ENCODE measurements at regions not wholly inside any gene's neighbourhood (a gene's known extent, or its start where the extent isn't known, plus 50 kb on each side); places are given as distances from the start of the nearest gene placed in this dataset.
"Not testable (repeated sequence)": the region's sequence is repeated elsewhere in the genome, so short reads cannot be mapped to it uniquely, and the experiment has no call there.

DNA sequence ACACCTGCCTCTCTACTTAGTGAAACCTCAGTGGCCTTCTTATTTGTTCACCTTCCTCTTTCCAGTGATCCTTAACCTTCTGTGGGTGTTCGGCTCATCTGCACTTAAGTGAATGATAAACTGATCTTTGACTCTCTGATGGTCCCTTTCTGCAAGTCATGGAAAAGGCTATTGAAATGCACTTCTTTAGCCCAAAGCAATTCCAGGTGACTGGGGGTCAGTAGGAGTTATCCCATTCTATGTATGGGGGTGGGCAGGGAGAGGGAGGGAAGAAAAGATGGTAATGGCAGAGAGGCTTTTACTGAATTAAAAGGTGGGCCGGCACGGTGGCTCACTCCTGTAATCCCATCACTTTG is 170.8 kb downstream of the RGS9 start:
- DNase-seq (ENCODE audit: low read depth in 3 of 3) = no peak

DNA sequence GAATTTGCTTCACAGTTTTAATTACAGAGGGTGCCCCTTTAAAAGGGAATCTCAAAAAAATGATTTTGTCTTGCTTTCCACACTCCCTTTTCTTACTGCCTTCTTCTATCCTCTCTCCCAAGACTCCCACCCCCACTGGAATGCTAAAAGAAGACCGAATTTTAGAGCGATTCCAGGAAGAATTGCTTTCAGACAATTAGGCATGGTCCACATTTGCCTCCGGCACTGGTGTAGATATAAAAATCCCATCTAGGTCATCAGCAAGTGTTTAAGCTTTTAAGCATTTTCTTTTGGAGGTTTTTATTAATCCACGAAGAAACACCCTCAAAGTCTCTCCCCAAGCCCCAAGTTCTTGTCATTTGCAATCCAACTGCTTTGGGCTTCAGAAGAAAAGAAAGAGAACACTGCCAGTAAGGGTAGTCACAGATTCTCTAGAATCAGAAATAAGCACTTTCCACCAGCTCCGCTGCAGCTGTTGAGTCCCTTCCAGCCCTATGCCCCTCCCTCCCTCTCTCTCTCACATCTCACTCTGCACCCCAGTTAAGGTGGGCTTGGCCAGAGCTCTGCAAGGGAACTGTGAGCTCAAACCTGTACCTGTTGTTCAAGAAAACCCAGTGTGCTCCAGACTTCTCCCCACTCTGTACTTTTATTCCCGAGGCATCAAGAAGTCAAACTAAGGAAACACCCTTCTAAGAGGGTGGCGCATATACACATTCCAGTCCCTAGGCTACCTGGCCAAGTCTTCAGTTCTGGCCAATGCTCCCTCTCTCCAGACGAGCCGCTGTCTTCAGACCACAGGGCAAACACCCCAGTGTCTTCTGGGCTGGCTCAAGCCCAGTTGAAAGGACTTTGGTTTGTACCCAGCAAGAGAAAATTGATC is 170.2 kb downstream of the RGS9 start:
- DNase-seq (ENCODE audit: low read depth in 3 of 3) = no peak

DNA sequence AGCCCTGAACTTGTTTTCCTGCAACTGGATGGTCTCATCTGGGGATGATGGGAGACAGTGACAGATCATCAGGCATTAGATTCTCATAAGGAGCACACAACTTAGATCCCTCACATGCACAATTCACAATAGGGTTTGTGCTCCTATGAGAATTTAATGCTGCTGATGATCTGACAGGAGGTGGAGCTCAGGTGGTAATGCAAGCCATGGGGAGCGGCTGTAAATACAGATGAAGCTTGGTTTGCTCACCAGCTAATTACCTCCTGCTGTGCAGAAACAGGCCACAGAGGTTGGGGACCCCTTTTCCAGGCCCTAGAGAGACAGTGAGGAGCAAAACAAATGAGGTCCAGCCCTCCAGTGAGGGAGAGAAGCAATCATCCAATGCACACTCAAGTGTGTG is 168.6 kb downstream of the RGS9 start:
- DNase-seq (ENCODE audit: low read depth in 3 of 3) = no peak

DNA sequence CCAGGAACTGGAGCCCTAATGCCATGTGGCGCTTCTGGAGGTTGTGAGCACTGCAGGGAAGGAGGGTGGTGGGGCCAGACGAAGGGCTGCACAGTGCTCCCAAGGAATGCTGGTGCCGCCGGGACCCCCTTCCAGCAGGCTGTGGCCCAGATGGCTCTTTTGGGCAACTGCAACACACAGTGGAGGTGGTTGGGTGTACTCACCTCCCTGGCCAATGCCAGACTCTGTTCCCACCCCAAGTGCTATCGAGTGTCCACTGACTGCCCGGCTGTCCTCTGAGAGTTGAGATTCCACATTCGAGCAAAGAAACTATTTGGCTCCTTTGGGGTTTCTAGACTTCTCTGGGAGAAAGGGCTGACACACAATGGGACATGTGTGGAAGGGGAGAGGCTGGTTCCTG is 167.9 kb downstream of the RGS9 start:
- no peak for DNase-seq (ENCODE audit: low read depth in 3 of 3)

DNA sequence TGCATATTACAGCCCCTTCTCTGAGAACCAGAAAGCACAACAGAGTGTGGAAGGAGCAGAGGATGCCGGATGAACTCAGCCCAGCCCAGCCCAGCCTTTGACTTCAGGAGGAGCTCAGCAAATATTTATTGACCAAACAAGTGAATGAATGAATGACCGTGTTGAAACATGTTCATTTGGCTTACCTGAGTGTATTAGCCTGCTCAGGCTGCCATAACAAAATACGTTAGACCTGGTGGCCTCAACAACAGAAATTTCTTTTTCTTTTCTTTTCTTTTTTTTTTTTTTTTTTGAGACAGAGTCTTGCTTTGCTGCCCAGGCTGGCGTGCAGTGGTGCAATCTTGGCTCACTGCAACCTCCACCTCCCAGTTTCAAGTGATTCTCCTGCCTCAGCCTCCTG is 164.7 kb downstream of the RGS9 start:
- DNase-seq (ENCODE audit: low read depth in 3 of 3) = not testable (repeated sequence)

DNA sequence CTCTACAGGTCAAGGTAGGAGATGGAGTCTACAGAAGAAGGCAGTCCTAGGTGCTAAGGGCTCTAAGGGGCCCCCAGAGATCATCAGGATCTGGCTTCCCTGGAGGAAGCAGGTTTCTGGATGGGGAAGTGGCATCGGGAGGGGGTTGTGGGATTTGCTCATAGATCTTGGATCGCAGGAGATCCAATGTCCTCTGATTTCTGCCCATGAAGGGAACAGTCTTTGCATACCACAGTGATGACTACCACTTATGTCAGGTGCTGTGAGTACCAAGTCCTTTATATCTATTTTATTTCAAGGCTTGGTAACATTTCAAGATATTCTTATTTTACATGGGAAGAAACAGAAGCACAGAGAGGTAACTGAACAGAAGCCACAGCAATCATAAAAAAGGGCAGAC is 164.0 kb downstream of the RGS9 start:
- no peak for DNase-seq (ENCODE audit: low read depth in 3 of 3)

DNA sequence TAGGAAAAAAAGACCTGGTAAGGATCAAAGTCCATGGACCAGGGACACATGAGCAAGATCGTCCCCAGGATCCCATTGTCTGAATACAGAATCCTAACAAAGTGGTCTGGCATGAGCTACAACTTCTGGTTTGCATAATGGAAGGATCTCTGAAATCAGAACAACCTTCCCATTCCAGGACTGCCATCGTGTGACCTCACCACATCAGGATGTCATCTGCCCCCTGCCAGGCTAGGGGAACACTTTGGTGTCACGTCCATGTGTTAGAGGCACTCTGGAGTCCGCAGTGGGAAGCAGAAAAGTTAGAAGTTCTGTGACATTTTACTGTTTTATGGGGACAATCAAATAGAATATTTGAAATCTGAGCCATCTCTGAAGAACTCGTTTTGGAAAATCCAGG is 160.7 kb downstream of the RGS9 start:
- DNase-seq (ENCODE audit: low read depth in 3 of 3) = no peak

DNA sequence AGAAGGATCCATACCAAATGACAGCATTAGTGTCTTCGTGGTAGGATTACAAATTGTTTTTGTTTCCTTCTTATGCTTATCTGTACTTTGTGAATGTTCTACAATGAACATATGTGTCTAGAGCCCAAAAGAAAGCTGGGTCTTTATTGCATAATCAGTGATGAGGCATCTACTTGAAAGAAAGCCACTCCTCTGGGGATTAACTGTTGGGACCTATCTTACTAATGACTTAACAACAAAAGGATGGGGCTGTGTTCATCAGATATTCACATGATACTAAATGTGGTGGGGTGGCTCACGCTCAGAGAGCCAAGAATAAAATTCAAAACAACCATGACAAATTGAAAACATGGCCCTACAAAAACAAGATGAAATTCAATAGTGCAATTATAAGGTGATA is 160.2 kb downstream of the RGS9 start:
- DNase-seq (ENCODE audit: low read depth in 3 of 3) = no peak

DNA sequence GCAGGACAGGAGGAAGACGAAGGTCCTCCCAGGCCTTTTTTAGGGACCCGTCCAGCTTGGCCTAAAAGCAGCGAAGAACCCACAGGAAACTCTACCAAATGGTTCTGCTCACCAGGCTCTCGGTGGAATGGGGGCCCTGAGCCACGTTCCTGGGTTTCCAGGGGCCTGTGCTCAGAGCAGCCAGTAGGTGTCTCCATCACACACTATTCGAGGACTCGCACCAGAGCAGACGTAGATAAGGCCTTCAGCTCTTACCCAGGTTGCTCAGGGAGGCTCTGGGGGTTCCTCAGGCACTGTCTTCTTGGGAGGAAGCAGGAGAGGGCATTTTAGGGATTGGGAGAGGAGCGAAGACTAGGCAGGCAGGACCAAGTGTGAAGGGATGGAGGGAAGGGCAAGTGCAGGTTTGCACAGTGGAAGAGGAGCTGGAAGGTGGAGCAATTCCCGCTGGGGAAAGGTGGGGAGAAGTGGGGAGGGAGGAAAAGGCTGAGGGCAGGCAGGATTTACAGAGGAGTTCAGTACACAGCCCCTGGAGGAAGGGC is 157.1 kb downstream of the RGS9 start:
- peak; percentile 19 to 42 (median 31) for DNase-seq (ENCODE audit: low read depth in 3 of 3)

DNA sequence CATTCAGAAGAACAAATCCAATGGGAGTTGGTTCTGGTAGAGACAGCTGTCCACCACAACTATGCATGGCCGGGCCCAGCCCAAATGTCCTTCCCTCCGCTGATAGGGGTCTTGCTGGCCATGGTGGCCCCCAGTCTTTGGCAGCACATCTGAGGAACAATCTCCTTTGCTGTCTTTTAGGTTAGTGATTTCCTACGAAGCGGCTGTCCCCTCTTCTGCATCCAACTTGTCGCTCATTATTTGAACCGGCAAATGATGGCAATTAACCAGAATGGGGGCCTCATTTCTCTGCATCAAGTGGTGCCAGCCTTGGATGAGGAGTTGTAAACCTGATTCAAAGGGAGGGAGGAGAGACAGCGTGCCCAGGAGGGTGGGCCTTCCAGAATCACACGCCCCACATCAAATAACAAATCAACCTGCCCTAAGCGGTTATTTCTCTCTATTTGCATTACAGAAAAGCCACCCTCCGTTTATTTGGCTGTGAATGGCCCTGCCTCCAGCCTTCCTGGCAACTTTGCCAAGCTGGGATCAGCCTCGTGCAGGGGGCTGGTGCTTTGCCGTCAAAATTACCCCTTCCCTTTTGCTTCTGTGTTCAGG is 156.5 kb downstream of the RGS9 start:
- DNase-seq (ENCODE audit: low read depth in 3 of 3) = no peak

DNA sequence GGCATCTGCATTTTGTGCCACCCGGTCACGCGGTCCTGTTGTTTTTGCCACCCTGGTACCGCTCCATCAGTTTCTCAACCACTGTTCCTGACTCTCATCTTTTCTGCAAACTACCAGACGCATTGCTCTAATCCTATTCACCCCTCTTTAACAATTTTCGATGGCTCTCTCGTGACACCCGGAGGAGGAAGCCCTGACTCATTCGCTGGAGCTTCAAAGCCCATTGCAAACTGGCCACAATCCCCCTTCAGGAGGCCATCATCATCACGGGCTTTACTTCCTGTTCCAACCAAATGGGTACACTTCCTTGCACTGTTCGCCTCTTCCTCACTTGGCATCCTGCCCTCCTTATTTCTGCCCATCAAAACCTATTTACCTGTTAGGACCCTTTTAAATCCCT is 155.3 kb downstream of the RGS9 start:
- DNase-seq (ENCODE audit: low read depth in 3 of 3) = no peak

DNA sequence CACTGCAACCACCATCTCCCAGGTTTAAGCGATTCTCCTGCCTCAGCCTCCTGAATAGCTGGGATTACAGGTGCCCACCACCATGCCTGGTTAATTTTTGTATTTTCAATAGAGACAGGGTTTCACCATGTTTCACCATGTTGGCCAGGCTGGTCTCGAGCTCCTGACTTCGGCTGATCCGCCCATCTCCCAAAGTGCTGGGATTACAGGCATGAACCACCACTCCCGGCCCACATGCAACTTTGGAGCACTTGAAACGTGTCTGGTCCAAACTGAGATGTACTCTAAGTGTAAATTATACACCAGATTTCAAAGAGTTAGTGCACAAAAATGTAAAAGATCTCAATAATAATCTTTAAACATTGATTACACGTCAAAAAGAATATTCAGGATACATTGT is 154.1 kb downstream of the RGS9 start:
- not testable (repeated sequence) for DNase-seq (ENCODE audit: low read depth in 3 of 3)

DNA sequence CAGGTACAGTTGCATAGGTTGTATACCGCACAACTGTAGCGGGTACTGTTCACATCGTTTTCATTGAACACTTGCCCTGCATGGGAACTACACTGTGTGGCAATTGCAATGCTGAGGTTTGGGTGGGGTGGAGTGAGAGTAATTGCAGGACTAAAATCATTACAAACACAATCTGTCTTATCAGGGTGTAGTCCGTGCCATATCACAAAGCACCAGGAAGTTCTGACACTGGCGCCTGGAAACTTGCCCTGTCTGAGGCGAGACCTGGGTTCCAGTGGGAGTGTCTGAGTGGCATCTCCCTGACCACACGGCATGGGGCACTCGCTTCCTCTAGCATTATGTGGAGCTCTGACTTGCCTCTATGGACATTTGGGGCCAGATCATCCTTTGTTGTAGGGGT is 153.4 kb downstream of the RGS9 start:
- DNase-seq (ENCODE audit: low read depth in 3 of 3) = no peak

DNA sequence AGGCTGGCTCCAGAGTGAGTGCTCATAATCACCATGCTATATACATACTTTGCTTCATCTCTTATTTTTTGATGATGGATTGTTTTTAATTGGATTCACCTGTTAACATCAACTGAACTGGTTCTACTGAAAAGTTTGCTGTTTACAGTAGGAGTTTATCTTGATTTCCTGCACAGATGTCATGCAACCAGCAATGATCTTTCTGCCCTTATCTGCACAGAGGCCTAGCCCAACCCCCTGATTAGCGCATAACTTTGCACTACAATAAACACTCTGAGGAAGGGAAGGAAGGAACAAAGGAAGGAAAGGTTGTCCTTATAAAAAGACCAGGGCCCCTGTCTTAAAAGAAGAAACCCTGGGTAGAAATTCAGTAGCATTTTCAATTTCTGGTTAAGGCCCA is 152.9 kb downstream of the RGS9 start:
- no peak for DNase-seq (ENCODE audit: low read depth in 3 of 3)

DNA sequence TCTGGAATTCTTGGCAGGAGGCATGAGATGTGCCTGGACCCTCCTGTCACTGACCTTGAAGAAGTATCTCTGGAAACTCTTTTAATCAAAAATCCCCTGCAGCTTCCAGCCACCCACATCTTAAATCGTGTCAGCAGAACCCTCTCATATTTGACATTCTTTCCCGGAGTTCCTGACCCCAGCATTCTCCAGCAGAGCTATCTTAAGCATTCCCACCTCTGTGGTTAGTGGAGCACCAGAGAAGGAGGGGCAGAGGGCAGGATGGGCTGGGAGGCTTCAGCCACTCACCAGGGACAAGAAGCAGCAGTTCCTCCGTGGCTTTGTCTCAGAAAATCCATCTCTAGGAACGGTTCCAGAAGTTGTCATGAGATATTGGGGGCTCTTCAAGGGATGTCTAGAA is 149.9 kb downstream of the RGS9 start:
- DNase-seq (ENCODE audit: low read depth in 3 of 3) = no peak

DNA sequence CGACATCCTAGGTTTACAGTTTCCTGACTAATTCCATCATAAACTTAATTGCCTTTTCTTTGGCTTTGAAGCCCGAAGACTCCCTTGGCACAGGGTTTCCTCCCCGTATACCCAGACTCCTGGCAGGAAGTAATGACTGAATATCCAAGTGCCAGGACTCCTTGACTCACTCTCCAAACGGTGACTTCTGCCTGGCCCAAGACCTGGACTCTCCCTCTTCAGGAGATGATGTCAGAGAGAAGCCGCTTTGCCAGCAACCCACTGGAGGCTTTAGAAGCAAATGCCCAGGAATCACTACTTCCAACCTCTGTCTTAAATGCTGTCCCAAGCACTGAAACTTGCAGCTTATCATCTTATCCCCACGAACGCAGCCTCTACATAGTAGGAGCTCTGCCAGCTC is 146.5 kb downstream of the RGS9 start:
- no peak for DNase-seq (ENCODE audit: low read depth in 3 of 3)

DNA sequence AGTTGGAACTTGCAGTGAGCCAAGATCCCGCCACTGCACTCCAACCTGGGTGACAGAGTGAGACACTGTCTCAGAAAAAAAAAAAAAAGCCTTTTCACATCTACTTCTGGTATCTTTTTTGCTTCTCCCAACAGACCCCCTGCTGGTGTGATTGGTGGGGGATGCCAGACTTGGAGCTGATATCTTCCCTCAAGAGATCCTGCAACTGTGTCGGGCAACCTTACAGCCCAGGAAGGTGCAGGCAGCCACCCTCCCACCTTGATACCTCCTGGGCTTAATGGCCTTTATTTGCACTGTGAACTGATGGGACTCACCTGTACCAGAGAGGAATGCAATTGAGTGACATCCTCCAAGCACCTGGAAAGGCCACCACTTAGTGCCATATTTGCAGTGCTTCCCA is 142.3 kb downstream of the RGS9 start:
- DNase-seq (ENCODE audit: low read depth in 3 of 3) = no peak

DNA sequence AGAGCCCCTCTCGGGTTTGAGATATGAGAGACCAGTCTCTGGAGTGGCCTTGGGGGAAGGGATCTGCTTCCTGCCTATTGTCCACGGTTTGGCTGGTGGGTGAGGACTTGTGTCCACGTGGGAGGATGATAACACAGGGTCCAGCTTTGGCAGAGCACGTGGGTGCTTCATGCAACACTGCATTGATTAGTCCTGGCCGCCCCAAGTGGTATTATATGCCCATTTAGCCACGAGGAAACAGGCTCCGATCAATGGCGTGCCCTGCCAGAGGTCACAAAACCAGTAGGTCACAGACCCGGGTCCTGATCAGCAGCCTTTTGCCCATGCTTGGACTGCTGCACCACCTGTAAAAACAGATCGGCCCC is 141.6 kb downstream of the RGS9 start:
- no peak for DNase-seq (ENCODE audit: low read depth in 3 of 3)

DNA sequence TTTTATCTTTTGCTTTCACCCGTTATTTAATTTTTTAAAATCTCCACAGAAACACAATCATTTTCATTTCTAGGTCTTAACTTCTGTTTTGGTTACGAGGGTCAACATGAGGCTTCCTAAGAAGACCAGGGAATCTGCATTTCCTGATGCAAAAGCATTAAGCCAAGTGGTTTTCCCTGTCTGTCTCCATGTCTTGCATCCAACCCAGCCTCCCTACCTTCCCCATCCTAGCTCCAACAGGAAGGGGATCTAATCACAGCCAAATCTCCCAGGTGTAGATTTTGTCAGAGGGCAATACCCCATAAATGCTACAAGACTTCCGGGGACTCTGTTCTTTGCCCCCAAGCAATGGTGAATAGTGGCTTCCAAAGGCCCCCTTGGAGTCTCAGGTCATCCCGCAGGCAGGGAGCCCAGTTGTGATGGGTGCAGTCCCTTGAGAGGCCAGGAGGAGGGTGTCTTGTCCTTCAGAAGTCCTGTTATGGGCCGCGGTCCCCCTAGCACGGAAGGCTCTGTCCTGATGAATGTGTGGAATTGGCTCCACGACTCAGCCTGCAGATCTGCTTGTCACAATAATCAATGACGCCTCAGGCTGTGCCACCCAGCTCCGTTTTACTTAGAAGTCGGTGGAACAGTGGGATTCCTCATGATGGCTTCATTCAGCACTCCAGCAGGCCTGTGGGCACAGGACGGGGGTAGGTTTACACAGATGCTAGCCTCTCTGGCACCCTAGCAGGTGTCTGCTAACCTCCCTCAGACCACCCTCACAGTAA is 141.1 kb downstream of the RGS9 start:
- DNase-seq (ENCODE audit: low read depth in 3 of 3) = no peak

DNA sequence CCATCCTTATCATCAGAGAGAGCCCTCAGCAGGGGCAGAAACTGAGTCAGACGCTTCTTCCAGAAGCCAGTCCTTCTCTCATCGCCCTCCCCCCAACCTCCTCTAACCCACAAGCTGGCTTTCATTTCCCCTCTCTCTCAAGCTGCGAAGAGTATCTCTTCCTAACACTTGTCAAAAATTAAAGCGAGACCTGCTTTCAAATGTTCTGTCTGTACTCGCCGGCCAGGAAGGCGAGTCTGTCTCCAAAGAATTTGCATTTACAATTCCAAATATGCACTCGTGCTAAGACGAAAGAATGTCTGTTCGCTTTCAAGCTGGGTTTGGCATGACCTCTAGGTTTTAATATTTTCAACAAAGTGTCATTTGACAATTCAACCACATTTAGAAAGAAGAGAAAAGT is 140.4 kb downstream of the RGS9 start:
- DNase-seq (ENCODE audit: low read depth in 3 of 3) = no peak
